ENCODE measurements at regions not wholly inside any gene's neighbourhood (a gene's known extent, or its start where the extent isn't known, plus 50 kb on each side); places are given as distances from the start of the nearest gene placed in this dataset.

GRCh38 chr12:60182354-60182753 is 586.5 kb downstream of the SLC16A7 start:
- TF ChIP-seq CTCF (IDR thresholded peaks at IDR 0.05), result no peak
- no peak for TF ChIP-seq POLR2A (IDR thresholded peaks at IDR 0.05)
- TF ChIP-seq POLR2AphosphoS5 (IDR thresholded peaks at IDR 0.05), result no peak
- TF ChIP-seq EP300 (IDR thresholded peaks at IDR 0.05), result no peak
